SK-N-MC (cell line): ENCODE measurements at regions not wholly inside any gene's neighbourhood (a gene's known extent, or its start where the extent isn't known, plus 50 kb on each side); places are given as distances from the start of the nearest gene placed in this dataset.

ENCODE experiments used
- EZH2 ChIP-seq: fragments of 200-600 bp; sonication (generic); IDR thresholded peaks from one replicate; pipeline ENCODE4 v1.6.1; 2017; ENCODE audit warnings: antibody characterized with exemption
- FOXP2 ChIP-seq: optimal IDR thresholded peaks from 2 replicates; pipeline ENCODE3; 2011; ENCODE audit warnings: mild to moderate bottlenecking, moderate library complexity; ENCODE audit not compliant: insufficient read depth; ENCODE audit errors: extremely low read length, control extremely low read depth
- POLR2AphosphoS5 ChIP-seq: IDR thresholded peaks from 2 replicates; pipeline ENCODE4 v1.6.1; 2012; ENCODE audit warnings: mild to moderate bottlenecking, low read depth, low read length, borderline replicate concordance

- TF ChIP-seq POLR2AphosphoS5 (no peak), EZH2 (no peak), FOXP2 (no peak)
Observed at GRCh38 chr3:145013931-145014330, 1042.3 kb downstream of the DIPK2A start.
